Lower lobe of right lung (tissue), 2 donors: ENCODE measurements at regions not wholly inside any gene's neighbourhood (a gene's known extent, or its start where the extent isn't known, plus 50 kb on each side); places are given as distances from the start of the nearest gene placed in this dataset.

Experiments used
- ATAC-seq, 2 donors: fragments of 200-7000 bp; cut with Tn5 transposase; one replicate each; pipeline ENCODE4 v1.9.1; 2020 to 2022; ENCODE audit warnings: mild to moderate bottlenecking in 2 of 2, moderate library complexity in 2 of 2
- DNase-seq: peaks from one replicate; pipeline ENCODE4 v3.0.0-alpha.2; 2020
- H3K27ac ChIP-seq: fragments of 200-600 bp; one replicate; pipeline ENCODE4 v1.8.0; 2022
- H3K27me3 ChIP-seq: fragments of 200-600 bp; one replicate; pipeline ENCODE4 v1.8.0; 2022; ENCODE audit warnings: low read depth
- H3K36me3 ChIP-seq: fragments of 200-600 bp; one replicate; pipeline ENCODE4 v1.8.0; 2022; ENCODE audit warnings: mild to moderate bottlenecking
- H3K4me1 ChIP-seq: fragments of 200-600 bp; one replicate; pipeline ENCODE4 v1.8.0; 2022
- H3K4me3 ChIP-seq: fragments of 200-600 bp; one replicate; pipeline ENCODE4 v1.8.0; 2022; ENCODE audit warnings: mild to moderate bottlenecking
- H3K9me3 ChIP-seq: fragments of 200-600 bp; one replicate; pipeline ENCODE4 v1.8.0; 2022
- CTCF ChIP-seq: fragments of 200-600 bp; IDR thresholded peaks from one replicate; pipeline ENCODE4 v1.8.0; 2022; ENCODE audit warnings: antibody characterized with exemption, mild to moderate bottlenecking
- intact Hi-C: fragments of 100-400 bp; cut with DNase I; formaldehyde crosslinking; loops from one replicate; pipeline ENCODE4 v1.11.0; 2022
- donor health status: DM: no; HTN: yes; CAD: no; lungs with severe emphysema.

GRCh38 chr6:49088631-49089030 is 374.4 kb downstream of the MMUT start:
- Histone ChIP-seq H3K4me3 (no peak overlapping the region), H3K4me1 (no peaks in the 10 kb centered on the region), H3K36me3 (no peaks in the 10 kb centered on the region), H3K27me3 (no peaks in the 10 kb centered on the region), H3K27ac (no peak overlapping the region), H3K9me3 (no peaks in the 10 kb centered on the region)
- TF ChIP-seq CTCF, result no peak
- intact Hi-C loops, result no loop called here
- ATAC-seq (no peak), DNase-seq (no peak)

- DNase-seq, result no peak
- ATAC-seq, result no peak
- Histone ChIP-seq H3K4me1 (no peaks in the 10 kb centered on the region), H3K36me3 (no peaks in the 10 kb centered on the region), H3K9me3 (no peaks in the 10 kb centered on the region), H3K4me3 (no peak overlapping the region), H3K27ac (no peak overlapping the region), H3K27me3 (no peaks in the 10 kb centered on the region)
- intact Hi-C loops, result no loop called here
- no peak for TF ChIP-seq CTCF
Measured at GRCh38 chr6:49087369-49087768, 375.7 kb downstream of the MMUT start.

GRCh38 chr6:49082611-49083010 is 380.4 kb downstream of the MMUT start:
- no peak overlapping the region for H3K27ac ChIP-seq
- H3K4me3 ChIP-seq, result no peak overlapping the region
- DNase-seq, result no peak
- H3K36me3 ChIP-seq, result no peaks in the 10 kb centered on the region
- TF ChIP-seq CTCF, result no peak
- intact Hi-C loops, result no loop called here
- no peaks in the 10 kb centered on the region for H3K4me1 ChIP-seq
- H3K27me3 ChIP-seq, result no peaks in the 10 kb centered on the region
- ATAC-seq, result no peak
- H3K9me3 ChIP-seq, result no peaks in the 10 kb centered on the region

GRCh38 chr6:49072885-49073620 is 390.0 kb downstream of the MMUT start:
- no peak overlapping the region for H3K4me3 ChIP-seq
- H3K36me3 ChIP-seq, result no peaks in the 10 kb centered on the region
- DNase-seq (no peak), ATAC-seq (no peak)
- intact Hi-C loops, result no loop called here
- no peak overlapping the region for H3K27ac ChIP-seq
- no peak for TF ChIP-seq CTCF
- H3K27me3 ChIP-seq, result no peaks in the 10 kb centered on the region
- H3K4me1 ChIP-seq, result no peaks in the 10 kb centered on the region
- H3K9me3 ChIP-seq, result no peaks in the 10 kb centered on the region

- Histone ChIP-seq H3K9me3 (no peaks in the 10 kb centered on the region), H3K36me3 (no peaks in the 10 kb centered on the region), H3K27ac (no peak overlapping the region), H3K4me3 (no peak overlapping the region), H3K27me3 (no peaks in the 10 kb centered on the region), H3K4me1 (no peaks in the 10 kb centered on the region)
- TF ChIP-seq CTCF, result no peak
- ATAC-seq, result no peak
- DNase-seq, result no peak
- intact Hi-C loops, result no loop called here
Measured at GRCh38 chr6:49072146-49072545, 390.9 kb downstream of the MMUT start.
